Fibroblast of lung (primary cell): ENCODE measurements at regions not wholly inside any gene's neighbourhood (a gene's known extent, or its start where the extent isn't known, plus 50 kb on each side); places are given as distances from the start of the nearest gene placed in this dataset.
A peak's percentile ranks its signal among the peaks of the same experiment; 100 is the strongest.

Source experiments
- DNase-seq, 2 donors: peaks; one replicate each; pipeline versions ENCODE4 v3.0.0 to v3.0.0-alpha.2; 2010; ENCODE audit warnings: low read depth in 2 of 2
- H2AFZ ChIP-seq: 2 replicates; pipeline ENCODE4 v1.5.1; 2012; ENCODE audit warnings: low read length, control low read depth, inconsistent platforms
- H3K27ac ChIP-seq: 2 replicates; pipeline ENCODE4 v1.5.1; 2011; ENCODE audit warnings: low read length, control low read depth; ENCODE audit not compliant: insufficient read depth
- H3K27me3 ChIP-seq: 2 replicates; pipeline ENCODE4 v1.5.1; 2011; ENCODE audit warnings: mild to moderate bottlenecking, low read length; ENCODE audit not compliant: control insufficient read depth, insufficient read depth
- H3K36me3 ChIP-seq: 2 replicates; pipeline ENCODE4 v1.5.1; 2011; ENCODE audit warnings: low read length; ENCODE audit not compliant: control insufficient read depth, insufficient read depth
- H3K4me1 ChIP-seq: 2 replicates; pipeline ENCODE4 v1.5.1; 2011; ENCODE audit warnings: low read length; ENCODE audit not compliant: control insufficient read depth, insufficient read depth; ENCODE audit errors: extremely low read depth
- H3K4me2 ChIP-seq: 2 replicates; pipeline ENCODE4 v1.5.1; 2011; ENCODE audit warnings: low read length, control low read depth; ENCODE audit not compliant: insufficient read depth; ENCODE audit errors: extremely low read depth
- H3K4me3 ChIP-seq, 4 experiments: fragments of 200-600 bp in 1 of 4; sonication (generic) in 1 of 4; replicated peaks in 1 of 4; 2 replicates each; pipeline ENCODE4 v1.5.1; 2011 to 2016; ENCODE audit warnings: low read length in 4 of 4, low read depth in 3 of 4, mild to moderate bottlenecking in 3 of 4, control low read depth in 2 of 4, inconsistent platforms in 1 of 4, mixed read lengths in 1 of 4; ENCODE audit not compliant: insufficient read depth in 1 of 4; ENCODE audit errors: control extremely low read depth in 1 of 4
- H3K79me2 ChIP-seq: 2 replicates; pipeline ENCODE4 v1.5.1; 2012; ENCODE audit warnings: mild to moderate bottlenecking, low read length, inconsistent platforms; ENCODE audit not compliant: control insufficient read depth, insufficient read depth
- H3K9ac ChIP-seq: 2 replicates; pipeline ENCODE4 v1.5.1; 2011; ENCODE audit warnings: mild to moderate bottlenecking, low read length, control low read depth; ENCODE audit not compliant: insufficient read depth
- H3K9me3 ChIP-seq: 2 replicates; pipeline ENCODE4 v1.5.1; 2012; ENCODE audit warnings: low read depth, low read length; ENCODE audit not compliant: control insufficient read depth, insufficient read depth
- H4K20me1 ChIP-seq: 2 replicates; pipeline ENCODE4 v1.5.1; 2011; ENCODE audit warnings: low read length; ENCODE audit not compliant: control insufficient read depth, insufficient read depth; ENCODE audit errors: extremely low read depth
- EZH2 ChIP-seq: IDR thresholded peaks from 2 replicates; pipeline ENCODE4 v1.5.1; 2012; ENCODE audit warnings: low read length, control low read depth, mild to moderate bottlenecking; ENCODE audit errors: missing control alignments
- TF ChIP-seq, protein P1 (sequence below), 2 donors: IDR thresholded peaks in 1 of 2; conservative IDR thresholded peaks in 1 of 2; 1 replicate in 1 of 2; 2 replicates in 1 of 2; pipeline ENCODE4 v1.5.1; 2011 to 2012; ENCODE audit warnings: low read length in 2 of 2, control low read depth in 1 of 2, inconsistent platforms in 1 of 2, low read depth in 1 of 2, mild to moderate bottlenecking in 1 of 2

DNA sequence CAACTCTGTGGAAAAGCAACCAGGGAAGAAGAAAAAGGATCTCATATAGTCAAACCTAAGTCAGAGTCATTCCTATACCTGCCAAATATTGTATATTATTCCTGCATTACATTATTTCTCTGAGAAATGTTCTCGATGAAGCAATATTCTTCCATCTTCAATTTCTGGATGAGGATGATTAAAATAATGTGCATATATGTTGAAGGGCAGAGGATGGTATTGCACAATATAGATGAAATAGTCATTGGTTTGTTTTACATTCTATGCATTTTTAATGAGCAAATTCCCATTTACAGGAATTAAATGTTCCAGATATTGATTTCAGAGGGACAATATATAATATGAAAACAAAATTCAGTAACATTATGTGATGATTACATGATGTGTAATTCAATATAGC, 545.2 kb downstream of the STK39 start:
- no peak overlapping the region for H3K27ac ChIP-seq
- TF ChIP-seq, protein P1, sequence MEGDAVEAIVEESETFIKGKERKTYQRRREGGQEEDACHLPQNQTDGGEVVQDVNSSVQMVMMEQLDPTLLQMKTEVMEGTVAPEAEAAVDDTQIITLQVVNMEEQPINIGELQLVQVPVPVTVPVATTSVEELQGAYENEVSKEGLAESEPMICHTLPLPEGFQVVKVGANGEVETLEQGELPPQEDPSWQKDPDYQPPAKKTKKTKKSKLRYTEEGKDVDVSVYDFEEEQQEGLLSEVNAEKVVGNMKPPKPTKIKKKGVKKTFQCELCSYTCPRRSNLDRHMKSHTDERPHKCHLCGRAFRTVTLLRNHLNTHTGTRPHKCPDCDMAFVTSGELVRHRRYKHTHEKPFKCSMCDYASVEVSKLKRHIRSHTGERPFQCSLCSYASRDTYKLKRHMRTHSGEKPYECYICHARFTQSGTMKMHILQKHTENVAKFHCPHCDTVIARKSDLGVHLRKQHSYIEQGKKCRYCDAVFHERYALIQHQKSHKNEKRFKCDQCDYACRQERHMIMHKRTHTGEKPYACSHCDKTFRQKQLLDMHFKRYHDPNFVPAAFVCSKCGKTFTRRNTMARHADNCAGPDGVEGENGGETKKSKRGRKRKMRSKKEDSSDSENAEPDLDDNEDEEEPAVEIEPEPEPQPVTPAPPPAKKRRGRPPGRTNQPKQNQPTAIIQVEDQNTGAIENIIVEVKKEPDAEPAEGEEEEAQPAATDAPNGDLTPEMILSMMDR (conservative IDR thresholded peaks at IDR 0.05 in 1 of 2, IDR thresholded peaks at IDR 0.05 in 1 of 2; ENCODE audit: low read depth in 1 of 2, low read length in 2 of 2), result no peak
- no peak for TF ChIP-seq EZH2
- DNase-seq, result no peak

GRCh38 chr2:167701651-167702050, 545.7 kb downstream of the STK39 start:
- Histone ChIP-seq H2AFZ (no peak overlapping the region), H3K36me3 (no peaks in the 10 kb centered on the region), H3K27me3 (no peaks in the 10 kb centered on the region), H4K20me1 (no peaks in the 10 kb centered on the region), H3K27ac (no peak overlapping the region), H3K9ac (no peak overlapping the region), H3K4me2 (no peak overlapping the region), H3K9me3 (no peaks in the 10 kb centered on the region), H3K4me3 (no peak overlapping the region), H3K79me2 (no peaks in the 10 kb centered on the region), H3K4me1 (no peaks in the 10 kb centered on the region)
- no peak for DNase-seq
- no peak for TF ChIP-seq EZH2
- TF ChIP-seq, protein P1 (conservative IDR thresholded peaks at IDR 0.05 in 1 of 2, IDR thresholded peaks at IDR 0.05 in 1 of 2; ENCODE audit: low read depth in 1 of 2, low read length in 2 of 2), result no peak

More for the DNA sequence above, 545.2 kb downstream of the STK39 start:
- Histone ChIP-seq H3K36me3 (no peaks in the 10 kb centered on the region), H3K4me3 (no peak overlapping the region), H2AFZ (no peak overlapping the region), H3K9me3 (no peaks in the 10 kb centered on the region), H3K9ac (no peak overlapping the region), H3K79me2 (no peaks in the 10 kb centered on the region), H3K27me3 (no peaks in the 10 kb centered on the region), H4K20me1 (no peaks in the 10 kb centered on the region), H3K4me1 (no peaks in the 10 kb centered on the region), H3K4me2 (no peak overlapping the region)

DNA sequence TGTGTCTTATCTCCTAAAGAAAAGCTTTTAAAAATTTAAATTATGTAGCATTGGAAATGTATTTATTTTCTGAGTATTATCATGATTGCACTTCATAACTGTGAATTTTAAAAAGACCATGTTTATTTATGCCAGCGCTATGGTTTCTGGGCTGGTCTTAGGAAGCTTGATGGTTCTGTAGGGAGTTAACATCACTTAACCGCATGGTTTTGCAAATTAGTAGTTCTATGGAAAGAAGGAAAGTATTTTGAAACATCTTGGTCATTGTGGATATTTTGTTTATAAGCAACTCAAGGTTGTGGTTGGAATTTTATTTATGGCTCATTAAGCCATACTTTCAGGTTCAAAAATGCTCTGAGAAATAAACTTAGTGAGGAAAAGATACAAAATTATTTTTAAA, 549.4 kb downstream of the STK39 start:
- peak; percentile 38 to 59 for DNase-seq

More for the DNA sequence above, 549.4 kb downstream of the STK39 start:
- Histone ChIP-seq H3K27ac (no peak overlapping the region), H3K27me3 (no peaks in the 10 kb centered on the region), H4K20me1 (no peaks in the 10 kb centered on the region), H2AFZ (no peak overlapping the region), H3K4me1 (no peaks in the 10 kb centered on the region), H3K4me3 (no peak overlapping the region), H3K4me2 (no peak overlapping the region), H3K9ac (no peak overlapping the region), H3K36me3 (no peaks in the 10 kb centered on the region), H3K79me2 (no peaks in the 10 kb centered on the region), H3K9me3 (no peaks in the 10 kb centered on the region)
- TF ChIP-seq EZH2, result no peak
- TF ChIP-seq, protein P1 (conservative IDR thresholded peaks at IDR 0.05 in 1 of 2, IDR thresholded peaks at IDR 0.05 in 1 of 2; ENCODE audit: low read depth in 1 of 2, low read length in 2 of 2), result no peak
